Omental fat pad (tissue), 3 donors: ENCODE measurements at regions not wholly inside any gene's neighbourhood (a gene's known extent, or its start where the extent isn't known, plus 50 kb on each side); places are given as distances from the start of the nearest gene placed in this dataset.

Source experiments
- ATAC-seq: fragments of 150-250 bp; one replicate; pipeline ENCODE4 v1.9.1; 2016; ENCODE audit warnings: mild to moderate bottlenecking, moderate library complexity; ENCODE audit not compliant: low FRiP score
- DNase-seq: peaks from one replicate; pipeline ENCODE4 v3.0.0-alpha.2; 2019; ENCODE audit warnings: low spot score
- TF ChIP-seq, protein P1 (sequence below), 3 donors: fragments of 450-650 bp; IDR thresholded peaks; one replicate each; pipeline ENCODE4 v1.5.1; 2016 to 2017; ENCODE audit warnings: antibody characterized with exemption in 3 of 3, mild to moderate bottlenecking in 3 of 3, moderate library complexity in 2 of 3

DNA sequence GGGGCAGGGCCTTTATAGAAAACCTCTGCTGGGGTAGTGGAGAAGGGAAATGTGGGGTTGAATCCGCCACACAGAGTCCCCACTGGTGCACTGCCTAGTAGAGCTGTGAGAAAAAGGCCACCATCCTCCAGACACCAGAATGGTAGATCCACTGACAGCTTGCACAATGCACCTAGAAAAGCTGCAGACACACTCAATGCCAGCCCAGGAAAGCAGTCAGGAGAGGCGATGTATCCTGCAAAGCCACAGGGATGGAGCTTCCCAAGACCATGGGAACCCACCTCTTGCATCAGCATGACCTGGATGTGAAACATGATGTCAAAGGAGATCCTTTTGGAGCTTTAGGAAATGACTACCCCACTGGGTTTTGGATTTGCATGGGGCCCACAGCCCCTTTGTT is 958.0 kb upstream of the MIR17HG start:
- ATAC-seq (no peak), DNase-seq (no peak)
- TF ChIP-seq, protein P1, sequence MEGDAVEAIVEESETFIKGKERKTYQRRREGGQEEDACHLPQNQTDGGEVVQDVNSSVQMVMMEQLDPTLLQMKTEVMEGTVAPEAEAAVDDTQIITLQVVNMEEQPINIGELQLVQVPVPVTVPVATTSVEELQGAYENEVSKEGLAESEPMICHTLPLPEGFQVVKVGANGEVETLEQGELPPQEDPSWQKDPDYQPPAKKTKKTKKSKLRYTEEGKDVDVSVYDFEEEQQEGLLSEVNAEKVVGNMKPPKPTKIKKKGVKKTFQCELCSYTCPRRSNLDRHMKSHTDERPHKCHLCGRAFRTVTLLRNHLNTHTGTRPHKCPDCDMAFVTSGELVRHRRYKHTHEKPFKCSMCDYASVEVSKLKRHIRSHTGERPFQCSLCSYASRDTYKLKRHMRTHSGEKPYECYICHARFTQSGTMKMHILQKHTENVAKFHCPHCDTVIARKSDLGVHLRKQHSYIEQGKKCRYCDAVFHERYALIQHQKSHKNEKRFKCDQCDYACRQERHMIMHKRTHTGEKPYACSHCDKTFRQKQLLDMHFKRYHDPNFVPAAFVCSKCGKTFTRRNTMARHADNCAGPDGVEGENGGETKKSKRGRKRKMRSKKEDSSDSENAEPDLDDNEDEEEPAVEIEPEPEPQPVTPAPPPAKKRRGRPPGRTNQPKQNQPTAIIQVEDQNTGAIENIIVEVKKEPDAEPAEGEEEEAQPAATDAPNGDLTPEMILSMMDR (IDR thresholded peaks at IDR 0.05), result no peak

DNA sequence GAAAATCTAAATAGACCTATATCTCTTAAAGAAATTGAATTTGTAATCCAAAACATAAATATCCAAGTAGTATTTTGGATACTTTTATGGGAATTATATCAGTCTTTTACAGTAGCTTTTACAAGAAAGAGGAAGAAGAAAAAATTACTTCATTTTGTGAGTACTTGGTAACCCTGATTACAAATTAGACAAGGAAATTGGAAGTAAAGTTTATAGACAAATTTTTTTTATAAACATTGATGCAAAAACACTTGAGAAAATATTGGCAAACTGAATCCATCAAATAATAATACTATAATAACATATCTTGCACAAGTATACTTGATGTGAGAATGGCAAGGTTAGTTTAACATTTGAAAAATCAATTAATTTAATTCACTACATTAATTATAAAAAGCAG is 954.1 kb upstream of the MIR17HG start:
- TF ChIP-seq, protein P1 (IDR thresholded peaks at IDR 0.05), result no peak
- no peak for DNase-seq
- ATAC-seq, result no peak

DNA sequence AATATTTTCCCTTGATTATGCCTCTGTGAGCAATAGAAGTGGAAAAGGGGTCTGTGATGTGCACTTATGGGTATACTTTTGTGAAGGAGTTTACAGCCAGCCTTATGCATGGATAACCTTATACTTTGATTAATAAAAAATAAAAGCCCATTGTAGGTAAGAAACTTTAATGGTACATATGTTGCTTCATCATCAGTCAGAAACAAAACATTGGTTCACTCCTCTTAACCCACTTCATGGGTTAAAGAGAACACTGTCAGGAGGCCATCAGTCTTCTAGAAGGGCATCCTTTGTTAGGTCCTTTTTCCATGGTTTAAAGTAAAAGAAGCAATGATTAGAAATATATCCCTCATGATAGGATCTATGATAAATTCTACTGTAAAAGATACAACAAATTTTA is 952.1 kb upstream of the MIR17HG start:
- no peak for ATAC-seq
- TF ChIP-seq, protein P1 (IDR thresholded peaks at IDR 0.05), result no peak
- DNase-seq, result no peak

- TF ChIP-seq, protein P1 (IDR thresholded peaks at IDR 0.05), result no peak
- no peak for DNase-seq
- ATAC-seq, result no peak
Observed at GRCh38 chr13:90395846-90396245, 951.6 kb upstream of the MIR17HG start.

GRCh38 chr13:90396266-90396665 is 951.2 kb upstream of the MIR17HG start:
- TF ChIP-seq, protein P1 (IDR thresholded peaks at IDR 0.05), result no peak
- no peak for DNase-seq
- no peak for ATAC-seq

- ATAC-seq (no peak), DNase-seq (no peak)
- TF ChIP-seq, protein P1 (IDR thresholded peaks at IDR 0.05), result no peak
Observed at GRCh38 chr13:90397503-90397902, 950.0 kb upstream of the MIR17HG start.

GRCh38 chr13:90400372-90400771 is 947.1 kb upstream of the MIR17HG start:
- DNase-seq (no peak), ATAC-seq (no peak)
- TF ChIP-seq, protein P1 (IDR thresholded peaks at IDR 0.05), result no peak
